ENCODE measurements at regions not wholly inside any gene's neighbourhood (a gene's known extent, or its start where the extent isn't known, plus 50 kb on each side); places are given as distances from the start of the nearest gene placed in this dataset.

- no peak for TF ChIP-seq CTCF (IDR thresholded peaks at IDR 0.05)
- TF ChIP-seq POLR2A (IDR thresholded peaks at IDR 0.05): no peak
Measured at GRCh38 chr10:28463141-28463540, 69.8 kb upstream of the WAC start.

All from uterus (tissue), 2 donors.